GM18517 (cell line): ENCODE measurements at regions not wholly inside any gene's neighbourhood (a gene's known extent, or its start where the extent isn't known, plus 50 kb on each side); places are given as distances from the start of the nearest gene placed in this dataset.

ENCODE experiments used
- ATAC-seq: cut with Tn5 transposase; IDR thresholded peaks from one replicate; pipeline ENCODE4 v1.9.1; 2021; ENCODE audit warnings: mild to moderate bottlenecking, moderate library complexity; ENCODE audit not compliant: unreplicated experiment

GRCh38 chr2:204104811-204105210 is 168.2 kb downstream of the ICOS start:
- no peak for ATAC-seq

GRCh38 chr2:204108330-204108751 is 171.8 kb downstream of the ICOS start:
- no peak for ATAC-seq

- ATAC-seq, result no peak
These were observed 172.3 kb downstream of the ICOS start for GRCh38 chr2:204108781-204109295.

GRCh38 chr2:204109681-204110080 is 173.1 kb downstream of the ICOS start:
- ATAC-seq, result no peak

- no peak for ATAC-seq
These were observed 173.8 kb downstream of the ICOS start for GRCh38 chr2:204110338-204110741.

- ATAC-seq, result no peak
These were observed 174.4 kb downstream of the ICOS start for GRCh38 chr2:204110751-204111516.

GRCh38 chr2:204112084-204112770 is 175.7 kb downstream of the ICOS start:
- ATAC-seq, result no peak

- no peak for ATAC-seq
These were observed 178.0 kb downstream of the ICOS start for GRCh38 chr2:204114295-204115136.

GRCh38 chr2:204115137-204116056 is 178.8 kb downstream of the ICOS start:
- no peak for ATAC-seq

- no peak for ATAC-seq
These were observed 179.7 kb downstream of the ICOS start for GRCh38 chr2:204116159-204116792.

- ATAC-seq, result no peak
These were observed 185.9 kb downstream of the ICOS start for GRCh38 chr2:204122425-204122824.

GRCh38 chr2:204124140-204124750 is 187.7 kb downstream of the ICOS start:
- ATAC-seq, result no peak

- no peak for ATAC-seq
These were observed 190.1 kb downstream of the ICOS start for GRCh38 chr2:204126705-204127104.

GRCh38 chr2:204127238-204127637 is 190.7 kb downstream of the ICOS start:
- ATAC-seq, result no peak

- ATAC-seq, result no peak
These were observed 193.2 kb downstream of the ICOS start for GRCh38 chr2:204129591-204130294.

GRCh38 chr2:204131621-204132020 is 195.1 kb downstream of the ICOS start:
- no peak for ATAC-seq

- ATAC-seq, result no peak
These were observed 196.9 kb downstream of the ICOS start for GRCh38 chr2:204133476-204133875.

- ATAC-seq, result no peak
These were observed 197.9 kb downstream of the ICOS start for GRCh38 chr2:204134421-204134820.

- no peak for ATAC-seq
These were observed 199.2 kb downstream of the ICOS start for GRCh38 chr2:204135752-204136151.
